Neural cell (in vitro differentiated cells): ENCODE measurements at regions not wholly inside any gene's neighbourhood (a gene's known extent, or its start where the extent isn't known, plus 50 kb on each side); places are given as distances from the start of the nearest gene placed in this dataset.

Experiments used
- H2AFZ ChIP-seq: fragments of 200-600, 300-800 bp; sonication (generic), shearing (Covaris generic); 2 replicates; pipeline ENCODE4 v1.6.0; 2014; ENCODE audit warnings: low read depth, mild to moderate bottlenecking, antibody characterized with exemption, low read length, moderate library complexity
- H3F3A ChIP-seq: fragments of 200-600 bp; shearing (Covaris generic); 2 replicates; pipeline ENCODE4 v1.6.1; 2016; ENCODE audit warnings: mild to moderate bottlenecking, moderate library complexity, mixed read lengths, antibody characterized with exemption, low read length; ENCODE audit not compliant: insufficient read depth, poor library complexity, severe bottlenecking
- H3K27ac ChIP-seq: fragments of 200-600, 300-800 bp; sonication (generic), shearing (Covaris generic); 2 replicates; pipeline ENCODE4 v1.5.1; 2014; ENCODE audit warnings: mild to moderate bottlenecking, low read length, moderate library complexity
- H3K27me3 ChIP-seq: fragments of 300-800, 200-600 bp; sonication (generic), shearing (Covaris generic); 2 replicates; pipeline ENCODE4 v1.6.0; 2014; ENCODE audit warnings: mild to moderate bottlenecking, low read depth, low read length, moderate library complexity; ENCODE audit not compliant: insufficient read depth
- H3K36me3 ChIP-seq: fragments of 300-800, 200-600 bp; sonication (generic), shearing (Covaris generic); 2 replicates; pipeline ENCODE4 v1.5.1; 2014; ENCODE audit warnings: mild to moderate bottlenecking, antibody characterized with exemption, low read length, moderate library complexity; ENCODE audit not compliant: insufficient read depth
- H3K4me2 ChIP-seq: fragments of 300-800, 200-600 bp; sonication (generic), shearing (Covaris generic); 2 replicates; pipeline ENCODE4 v1.6.0; 2014; ENCODE audit warnings: mild to moderate bottlenecking, low read length
- H3K4me3 ChIP-seq: fragments of 300-800, 200-600 bp; sonication (generic), shearing (Covaris generic); 2 replicates; pipeline ENCODE4 v1.5.1; 2014; ENCODE audit warnings: mild to moderate bottlenecking, low read length, moderate library complexity
- H3K79me2 ChIP-seq: fragments of 200-600 bp; shearing (Covaris generic); replicated peaks from 2 replicates; pipeline ENCODE4 v1.6.0; 2014; ENCODE audit warnings: mild to moderate bottlenecking, low read length, moderate library complexity; ENCODE audit not compliant: insufficient read depth
- H3K9ac ChIP-seq: fragments of 300-800, 200-600 bp; sonication (generic), shearing (Covaris generic); 2 replicates; pipeline ENCODE4 v1.6.1; 2016; ENCODE audit warnings: mild to moderate bottlenecking, low read length, mixed read lengths
- H3K9me2 ChIP-seq: fragments of 200-600 bp; shearing (Covaris generic); 2 replicates; pipeline ENCODE4 v1.6.1; 2016; ENCODE audit warnings: mild to moderate bottlenecking, low read length, mixed read lengths; ENCODE audit not compliant: insufficient read depth
- H3K9me3 ChIP-seq: fragments of 200-600, 300-800 bp; sonication (generic), shearing (Covaris generic); 2 replicates; pipeline ENCODE4 v1.6.1; 2016; ENCODE audit warnings: mild to moderate bottlenecking, mixed run types, low read length, moderate library complexity, mixed read lengths
- H4K20me1 ChIP-seq: fragments of 200-600 bp; shearing (Covaris generic); 2 replicates; pipeline ENCODE4 v1.6.1; 2016; ENCODE audit warnings: mild to moderate bottlenecking, mixed run types; ENCODE audit not compliant: insufficient read depth
- EP300 ChIP-seq: fragments of 450-650 bp; conservative IDR thresholded peaks from 2 replicates; pipeline ENCODE4 v1.6.1; 2014; ENCODE audit warnings: antibody characterized with exemption, mild to moderate bottlenecking, moderate library complexity; ENCODE audit not compliant: poor library complexity, severe bottlenecking
- EZH2 ChIP-seq: fragments of 200-600, 300-800 bp; shearing (Covaris generic), sonication (generic); IDR thresholded peaks from 2 replicates; pipeline ENCODE4 v1.6.1; 2014; ENCODE audit warnings: antibody characterized with exemption, low read length, borderline replicate concordance, mild to moderate bottlenecking; ENCODE audit not compliant: insufficient read depth, poor library complexity, severe bottlenecking
- MXI1 ChIP-seq: fragments of 450-650 bp; conservative IDR thresholded peaks from 2 replicates; pipeline ENCODE4 v1.6.1; 2014; ENCODE audit warnings: antibody characterized with exemption, mild to moderate bottlenecking; ENCODE audit not compliant: poor library complexity, severe bottlenecking
- POLR2AphosphoS5 ChIP-seq: IDR thresholded peaks from 2 replicates; pipeline ENCODE4 v1.6.1; 2012
- RAD21 ChIP-seq: fragments of 450-650 bp; conservative IDR thresholded peaks from 2 replicates; pipeline ENCODE4 v1.6.1; 2014; ENCODE audit warnings: antibody characterized with exemption, mild to moderate bottlenecking, moderate library complexity
- SMC3 ChIP-seq: fragments of 450-650 bp; conservative IDR thresholded peaks from 2 replicates; pipeline ENCODE4 v1.6.1; 2014; ENCODE audit warnings: antibody characterized with exemption, mild to moderate bottlenecking, moderate library complexity; ENCODE audit not compliant: poor library complexity
- TAF1 ChIP-seq: IDR thresholded peaks from 2 replicates; pipeline ENCODE4 v1.6.1; 2012; ENCODE audit warnings: low read depth
- TF ChIP-seq, protein P1 (sequence below): IDR thresholded peaks from 2 replicates; pipeline ENCODE4 v1.6.1; 2012; ENCODE audit warnings: borderline replicate concordance
- TF ChIP-seq, protein P2 (sequence below): fragments of 450-650 bp; IDR thresholded peaks from 2 replicates; pipeline ENCODE4 v1.5.1; 2014; ENCODE audit warnings: antibody characterized with exemption, mild to moderate bottlenecking, moderate library complexity; ENCODE audit not compliant: poor library complexity, severe bottlenecking

DNA sequence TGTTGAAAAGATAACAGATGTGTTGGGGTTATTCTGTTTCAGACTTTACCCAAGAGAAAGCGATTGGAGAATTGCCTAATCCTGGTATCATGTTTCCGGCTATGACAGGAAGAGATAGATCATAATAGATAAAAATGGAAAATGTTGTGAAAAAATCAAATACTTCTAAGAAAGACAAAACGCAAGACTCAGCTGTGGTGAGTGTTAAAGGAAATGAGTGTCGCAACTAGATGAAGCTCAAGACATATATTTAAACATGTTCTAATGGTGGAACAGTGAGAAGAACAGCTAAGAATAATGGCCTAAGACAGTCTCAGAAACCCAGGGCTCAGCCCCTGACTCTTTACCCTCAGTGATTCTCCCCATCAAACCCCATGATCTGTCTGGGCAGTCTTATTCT lies 426.7 kb upstream of the RUNX1 start:
- Histone ChIP-seq H3K79me2 (no peaks in the 10 kb centered on the region), H3K9me2 (no peaks in the 10 kb centered on the region), H3K27me3 (no peaks in the 10 kb centered on the region), H3K36me3 (no peaks in the 10 kb centered on the region), H3K9me3 (no peaks in the 10 kb centered on the region), H3K4me3 (no peak overlapping the region), H4K20me1 (no peaks in the 10 kb centered on the region), H3K27ac (no peak overlapping the region), H2AFZ (no peak overlapping the region), H3K4me2 (no peak overlapping the region), H3F3A (no peaks in the 10 kb centered on the region), H3K9ac (no peak overlapping the region)
- no peak for TF ChIP-seq POLR2AphosphoS5
- TF ChIP-seq MXI1: no peak
- TF ChIP-seq, protein P1, sequence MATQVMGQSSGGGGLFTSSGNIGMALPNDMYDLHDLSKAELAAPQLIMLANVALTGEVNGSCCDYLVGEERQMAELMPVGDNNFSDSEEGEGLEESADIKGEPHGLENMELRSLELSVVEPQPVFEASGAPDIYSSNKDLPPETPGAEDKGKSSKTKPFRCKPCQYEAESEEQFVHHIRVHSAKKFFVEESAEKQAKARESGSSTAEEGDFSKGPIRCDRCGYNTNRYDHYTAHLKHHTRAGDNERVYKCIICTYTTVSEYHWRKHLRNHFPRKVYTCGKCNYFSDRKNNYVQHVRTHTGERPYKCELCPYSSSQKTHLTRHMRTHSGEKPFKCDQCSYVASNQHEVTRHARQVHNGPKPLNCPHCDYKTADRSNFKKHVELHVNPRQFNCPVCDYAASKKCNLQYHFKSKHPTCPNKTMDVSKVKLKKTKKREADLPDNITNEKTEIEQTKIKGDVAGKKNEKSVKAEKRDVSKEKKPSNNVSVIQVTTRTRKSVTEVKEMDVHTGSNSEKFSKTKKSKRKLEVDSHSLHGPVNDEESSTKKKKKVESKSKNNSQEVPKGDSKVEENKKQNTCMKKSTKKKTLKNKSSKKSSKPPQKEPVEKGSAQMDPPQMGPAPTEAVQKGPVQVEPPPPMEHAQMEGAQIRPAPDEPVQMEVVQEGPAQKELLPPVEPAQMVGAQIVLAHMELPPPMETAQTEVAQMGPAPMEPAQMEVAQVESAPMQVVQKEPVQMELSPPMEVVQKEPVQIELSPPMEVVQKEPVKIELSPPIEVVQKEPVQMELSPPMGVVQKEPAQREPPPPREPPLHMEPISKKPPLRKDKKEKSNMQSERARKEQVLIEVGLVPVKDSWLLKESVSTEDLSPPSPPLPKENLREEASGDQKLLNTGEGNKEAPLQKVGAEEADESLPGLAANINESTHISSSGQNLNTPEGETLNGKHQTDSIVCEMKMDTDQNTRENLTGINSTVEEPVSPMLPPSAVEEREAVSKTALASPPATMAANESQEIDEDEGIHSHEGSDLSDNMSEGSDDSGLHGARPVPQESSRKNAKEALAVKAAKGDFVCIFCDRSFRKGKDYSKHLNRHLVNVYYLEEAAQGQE: no peak
- TF ChIP-seq TAF1: no peak
- TF ChIP-seq SMC3: no peak
- TF ChIP-seq RAD21: no peak
- TF ChIP-seq EZH2: no peak

DNA sequence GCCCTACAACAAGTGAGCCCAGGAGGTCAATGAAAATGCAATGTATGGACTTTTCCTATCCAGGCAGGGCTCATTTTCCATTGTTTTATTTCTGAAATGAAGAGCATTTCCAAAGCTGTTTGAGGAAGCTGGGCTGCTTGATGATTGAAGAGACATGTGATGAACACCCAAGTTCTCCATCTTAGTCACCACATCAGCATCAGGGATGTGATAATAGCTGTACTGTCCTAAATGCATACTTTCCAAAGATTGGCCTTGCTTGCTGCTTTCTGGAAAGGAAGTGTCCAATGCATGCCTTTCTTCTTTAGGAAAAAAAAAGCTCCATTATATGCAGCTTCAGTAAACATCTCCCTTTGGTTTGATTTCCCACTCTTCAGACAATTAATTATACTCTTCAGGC lies 425.9 kb upstream of the RUNX1 start:
- H3K9ac ChIP-seq: no peak overlapping the region
- no peak overlapping the region for H3K4me2 ChIP-seq
- H3K9me3 ChIP-seq: no peaks in the 10 kb centered on the region
- H2AFZ ChIP-seq: no peak overlapping the region
- no peaks in the 10 kb centered on the region for H3K27me3 ChIP-seq
- TF ChIP-seq TAF1: no peak
- TF ChIP-seq EZH2: no peak
- TF ChIP-seq POLR2AphosphoS5: no peak
- no peak for TF ChIP-seq EP300
- TF ChIP-seq, protein P2, sequence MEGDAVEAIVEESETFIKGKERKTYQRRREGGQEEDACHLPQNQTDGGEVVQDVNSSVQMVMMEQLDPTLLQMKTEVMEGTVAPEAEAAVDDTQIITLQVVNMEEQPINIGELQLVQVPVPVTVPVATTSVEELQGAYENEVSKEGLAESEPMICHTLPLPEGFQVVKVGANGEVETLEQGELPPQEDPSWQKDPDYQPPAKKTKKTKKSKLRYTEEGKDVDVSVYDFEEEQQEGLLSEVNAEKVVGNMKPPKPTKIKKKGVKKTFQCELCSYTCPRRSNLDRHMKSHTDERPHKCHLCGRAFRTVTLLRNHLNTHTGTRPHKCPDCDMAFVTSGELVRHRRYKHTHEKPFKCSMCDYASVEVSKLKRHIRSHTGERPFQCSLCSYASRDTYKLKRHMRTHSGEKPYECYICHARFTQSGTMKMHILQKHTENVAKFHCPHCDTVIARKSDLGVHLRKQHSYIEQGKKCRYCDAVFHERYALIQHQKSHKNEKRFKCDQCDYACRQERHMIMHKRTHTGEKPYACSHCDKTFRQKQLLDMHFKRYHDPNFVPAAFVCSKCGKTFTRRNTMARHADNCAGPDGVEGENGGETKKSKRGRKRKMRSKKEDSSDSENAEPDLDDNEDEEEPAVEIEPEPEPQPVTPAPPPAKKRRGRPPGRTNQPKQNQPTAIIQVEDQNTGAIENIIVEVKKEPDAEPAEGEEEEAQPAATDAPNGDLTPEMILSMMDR: no peak
- TF ChIP-seq SMC3: no peak
- no peak for TF ChIP-seq RAD21
- TF ChIP-seq, protein P1: no peak
- H4K20me1 ChIP-seq: no peaks in the 10 kb centered on the region
- H3F3A ChIP-seq: no peaks in the 10 kb centered on the region
- H3K4me3 ChIP-seq: no peak overlapping the region
- H3K79me2 ChIP-seq: no peaks in the 10 kb centered on the region
- H3K27ac ChIP-seq: no peak overlapping the region
- H3K9me2 ChIP-seq: no peaks in the 10 kb centered on the region
- H3K36me3 ChIP-seq: no peaks in the 10 kb centered on the region
